Right atrium auricular region (tissue), 2 donors: ENCODE measurements at regions not wholly inside any gene's neighbourhood (a gene's known extent, or its start where the extent isn't known, plus 50 kb on each side); places are given as distances from the start of the nearest gene placed in this dataset.

ENCODE experiments used
- DNase-seq: peaks from one replicate; pipeline ENCODE4 v3.0.0-alpha.2; 2019; ENCODE audit warnings: low spot score
- H3K27ac ChIP-seq, 2 donors: fragments of 200-600 bp; sonication (generic); 1 replicate in 1 of 2; 2 replicates in 1 of 2; pipeline ENCODE4 v1.5.1; 2016 to 2019
- H3K27me3 ChIP-seq, 2 donors: fragments of 200-600 bp; sonication (generic); one replicate each; pipeline versions ENCODE4 v1.5.1 to v1.6.0; 2017 to 2019
- H3K36me3 ChIP-seq: fragments of 200-600 bp; sonication (generic); one replicate; pipeline ENCODE4 v1.5.1; 2016
- H3K4me1 ChIP-seq, 2 donors: fragments of 200-600 bp; sonication (generic); one replicate each; pipeline versions ENCODE4 v1.5.1 to v1.6.0; 2017 to 2019
- H3K4me3 ChIP-seq, 2 donors: fragments of 200-600 bp; sonication (generic); 1 replicate in 1 of 2; 2 replicates in 1 of 2; pipeline ENCODE4 v1.5.1; 2017 to 2019; ENCODE audit warnings: mild to moderate bottlenecking in 1 of 2, moderate library complexity in 1 of 2
- H3K9me3 ChIP-seq, 2 donors: fragments of 200-600 bp; sonication (generic); one replicate each; pipeline ENCODE4 v1.5.1; 2019
- CTCF ChIP-seq, 2 donors: fragments of 200-600 bp; sonication (generic); IDR thresholded peaks; one replicate each; pipeline ENCODE4 v1.5.1; 2019; ENCODE audit warnings: antibody characterized with exemption in 2 of 2

DNA sequence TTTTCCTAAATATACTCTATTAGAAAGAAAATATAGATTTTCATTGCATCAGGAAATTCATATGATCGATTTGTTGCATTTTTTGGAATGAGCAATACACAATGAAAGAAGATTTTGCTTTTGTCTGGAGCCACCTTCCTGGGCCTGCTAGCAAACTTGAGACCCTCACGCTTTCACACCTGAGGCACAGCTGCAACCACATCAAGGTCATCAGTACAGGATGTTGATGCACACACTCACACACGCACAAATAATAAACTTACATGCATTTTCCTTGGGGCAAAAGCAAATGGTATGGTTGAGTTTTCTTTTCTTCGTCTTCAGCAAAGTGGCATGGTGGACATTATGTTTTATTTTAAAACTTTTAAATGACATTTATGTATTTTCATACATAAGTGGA is 64.8 kb upstream of the SATB1 start:
- TF ChIP-seq CTCF (IDR thresholded peaks at IDR 0.05): no peak
- Histone ChIP-seq H3K9me3 (no peaks in the 10 kb centered on the region), H3K27ac (no peak overlapping the region), H3K27me3 (no peaks in the 10 kb centered on the region), H3K4me3 (no peak overlapping the region), H3K36me3 (no peaks in the 10 kb centered on the region), H3K4me1 (no peaks in the 10 kb centered on the region)
- no peak for DNase-seq

- no peak for TF ChIP-seq CTCF (IDR thresholded peaks at IDR 0.05)
- H3K9me3 ChIP-seq: no peaks in the 10 kb centered on the region
- H3K27ac ChIP-seq: no peak overlapping the region
These were observed 58.1 kb upstream of the SATB1 start for GRCh38 chr3:18483226-18483625.

GRCh38 chr3:18481946-18482548 is 56.9 kb upstream of the SATB1 start:
- Histone ChIP-seq H3K4me1 (no peaks in the 10 kb centered on the region), H3K27me3 (no peaks in the 10 kb centered on the region), H3K9me3 (no peaks in the 10 kb centered on the region), H3K4me3 (no peak overlapping the region), H3K27ac (no peak overlapping the region), H3K36me3 (no peaks in the 10 kb centered on the region)
- DNase-seq: no peak
- no peak for TF ChIP-seq CTCF (IDR thresholded peaks at IDR 0.05)

More at GRCh38 chr3:18483226-18483625, 58.1 kb upstream of the SATB1 start:
- no peaks in the 10 kb centered on the region for H3K4me1 ChIP-seq
- DNase-seq: no peak
- no peaks in the 10 kb centered on the region for H3K27me3 ChIP-seq
- H3K4me3 ChIP-seq: no peak overlapping the region
- no peaks in the 10 kb centered on the region for H3K36me3 ChIP-seq

DNA sequence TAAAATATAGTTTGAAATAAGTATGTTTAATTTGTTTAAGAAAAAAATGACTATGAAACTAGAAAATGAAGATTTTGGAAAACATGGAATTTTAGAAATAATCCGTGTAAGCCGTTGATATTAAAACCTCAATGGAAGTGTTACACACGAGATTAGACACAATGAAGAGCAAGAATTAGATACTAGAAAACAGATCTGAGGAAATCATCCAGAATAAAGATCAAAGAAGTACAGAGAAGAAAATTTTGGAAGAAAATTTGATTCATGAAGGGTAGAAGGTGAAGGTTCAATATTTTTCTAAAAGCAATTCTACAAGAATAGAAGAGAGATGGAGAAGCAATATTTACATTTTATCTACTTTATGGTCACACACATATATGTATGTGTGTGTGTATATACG is 52.5 kb upstream of the SATB1 start:
- H3K9me3 ChIP-seq: no peaks in the 10 kb centered on the region
- H3K36me3 ChIP-seq: no peaks in the 10 kb centered on the region
- H3K4me3 ChIP-seq: no peak overlapping the region
- H3K27ac ChIP-seq: no peak overlapping the region
- H3K4me1 ChIP-seq: no peaks in the 10 kb centered on the region
- H3K27me3 ChIP-seq: no peaks in the 10 kb centered on the region
- TF ChIP-seq CTCF (IDR thresholded peaks at IDR 0.05): no peak
- no peak for DNase-seq
